Esophagus muscularis mucosa (tissue), 4 donors: ENCODE measurements at regions not wholly inside any gene's neighbourhood (a gene's known extent, or its start where the extent isn't known, plus 50 kb on each side); places are given as distances from the start of the nearest gene placed in this dataset.

Experiments
- DNase-seq: peaks from one replicate; pipeline ENCODE4 v3.0.0-alpha.2; 2017; ENCODE audit errors: extremely low spot score
- H3K27ac ChIP-seq, 4 donors: fragments of 200-600 bp; sonication (generic); replicated peaks in 1 of 4; 1 replicate in 3 of 4; 2 replicates in 1 of 4; pipeline ENCODE4 v1.5.1; 2016 to 2019; ENCODE audit warnings: mild to moderate bottlenecking in 1 of 4
- H3K27me3 ChIP-seq, 4 donors: fragments of 200-600 bp; sonication (generic); one replicate each; pipeline versions ENCODE4 v1.5.1 to v1.6.0; 2016 to 2019
- H3K36me3 ChIP-seq, 4 donors: fragments of 200-600 bp; sonication (generic); one replicate each; pipeline ENCODE4 v1.5.1; 2016 to 2019
- H3K4me1 ChIP-seq, 4 donors: fragments of 200-600 bp; sonication (generic); one replicate each; pipeline ENCODE4 v1.5.1; 2016 to 2019
- H3K4me3 ChIP-seq, 4 donors: fragments of 200-600 bp; sonication (generic); 1 replicate in 2 of 4; 2 replicates in 2 of 4; pipeline ENCODE4 v1.5.1; 2016 to 2019; ENCODE audit warnings: mild to moderate bottlenecking in 4 of 4, moderate library complexity in 1 of 4
- H3K9me3 ChIP-seq, 4 donors: fragments of 200-600 bp; sonication (generic); 1 replicate in 3 of 4; 2 replicates in 1 of 4; pipeline ENCODE4 v1.5.1; 2016 to 2019
- CTCF ChIP-seq, 3 experiments: fragments of 200-600 bp in 2 of 3; fragments of 450-650 bp in 1 of 3; sonication (generic) in 2 of 3; IDR thresholded peaks; one replicate each; pipeline ENCODE4 v1.5.1; 2017 to 2019; ENCODE audit warnings: antibody characterized with exemption in 3 of 3, mild to moderate bottlenecking in 2 of 3, moderate library complexity in 1 of 3
- EP300 ChIP-seq: sonication (generic); formaldehyde crosslinking; IDR thresholded peaks from one replicate; pipeline ENCODE4 v1.6.1; 2017; ENCODE audit warnings: antibody characterized with exemption
- POLR2A ChIP-seq: fragments of 450-650 bp; IDR thresholded peaks from one replicate; pipeline ENCODE4 v1.6.1; 2017; ENCODE audit warnings: antibody characterized with exemption, moderate library complexity, mild to moderate bottlenecking, low read depth
- POLR2AphosphoS5 ChIP-seq, 2 donors: sonication (generic); formaldehyde crosslinking; IDR thresholded peaks; one replicate each; pipeline ENCODE4 v1.6.1; 2017; ENCODE audit warnings: antibody characterized with exemption in 2 of 2
- WGBS: methylation state at CpG from one replicate; pipeline ENCODE4 v1.1.5; 2018; 5-methylcytosine and 5-hydroxymethylcytosine counted together
- intact Hi-C: fragments of 100-400 bp; cut with DNase I; formaldehyde crosslinking; loops from one replicate; pipeline ENCODE4 v1.15.1; 2023

- WGBS, result 72% methylated on average over 4 of the region's 4 CpGs
- Histone ChIP-seq H3K27ac (no peak overlapping the region), H3K9me3 (no peaks in the 10 kb centered on the region), H3K4me1 (no peaks in the 10 kb centered on the region), H3K36me3 (no peaks in the 10 kb centered on the region), H3K4me3 (no peak overlapping the region), H3K27me3 (peaks cover 0 to 20% (median 0%) of the 10 kb centered on the region in 4 donors)
- TF ChIP-seq CTCF (IDR thresholded peaks at IDR 0.05) (no peak), POLR2A (no peak), POLR2AphosphoS5 (IDR thresholded peaks at IDR 0.05) (no peak), EP300 (no peak)
- DNase-seq, result no peak
- intact Hi-C loops, result no loop called here
Measured at GRCh38 chr2:126788113-126788512, 110.6 kb upstream of the TEX51 start.

- intact Hi-C loops, result no loop called here
- Histone ChIP-seq H3K27me3 (peaks cover 0 to 22% (median 0%) of the 10 kb centered on the region in 4 donors), H3K4me1 (no peaks in the 10 kb centered on the region), H3K4me3 (no peak overlapping the region), H3K27ac (no peak overlapping the region), H3K36me3 (no peaks in the 10 kb centered on the region), H3K9me3 (no peaks in the 10 kb centered on the region)
- WGBS, result 82% methylated on average over 4 of the region's 4 CpGs
- DNase-seq, result no peak
- no peak for TF ChIP-seq POLR2AphosphoS5 (IDR thresholded peaks at IDR 0.05)
- no peak for TF ChIP-seq CTCF (IDR thresholded peaks at IDR 0.05)
- TF ChIP-seq EP300, result no peak
- no peak for TF ChIP-seq POLR2A
Measured at GRCh38 chr2:126788652-126789051, 110.0 kb upstream of the TEX51 start.

GRCh38 chr2:126790987-126791780 is 107.5 kb upstream of the TEX51 start:
- intact Hi-C loops, result no loop called here
- no peaks in the 10 kb centered on the region for H3K9me3 ChIP-seq
- H3K27ac ChIP-seq, result no peak overlapping the region
- no peaks in the 10 kb centered on the region for H3K36me3 ChIP-seq
- TF ChIP-seq POLR2A, result no peak
- no peak for TF ChIP-seq CTCF (IDR thresholded peaks at IDR 0.05)
- TF ChIP-seq EP300, result no peak
- TF ChIP-seq POLR2AphosphoS5 (IDR thresholded peaks at IDR 0.05), result no peak
- peaks cover 0 to 22% (median 0%) of the 10 kb centered on the region in 4 donors for H3K27me3 ChIP-seq
- H3K4me3 ChIP-seq, result no peak overlapping the region
- 92% methylated on average over 18 of the region's 18 CpGs for WGBS
- H3K4me1 ChIP-seq, result no peaks in the 10 kb centered on the region
- no peak for DNase-seq

- Histone ChIP-seq H3K9me3 (no peaks in the 10 kb centered on the region), H3K4me3 (no peak overlapping the region), H3K27ac (no peak overlapping the region), H3K27me3 (peaks cover 0 to 22% (median 0%) of the 10 kb centered on the region in 4 donors), H3K4me1 (no peaks in the 10 kb centered on the region), H3K36me3 (no peaks in the 10 kb centered on the region)
- TF ChIP-seq POLR2A (no peak), EP300 (no peak), POLR2AphosphoS5 (IDR thresholded peaks at IDR 0.05) (no peak), CTCF (IDR thresholded peaks at IDR 0.05) (no peak)
- DNase-seq, result no peak
- WGBS, result 75% methylated on average over 5 of the region's 5 CpGs
- intact Hi-C loops, result no loop called here
Measured at GRCh38 chr2:126792186-126792585, 106.5 kb upstream of the TEX51 start.

DNA sequence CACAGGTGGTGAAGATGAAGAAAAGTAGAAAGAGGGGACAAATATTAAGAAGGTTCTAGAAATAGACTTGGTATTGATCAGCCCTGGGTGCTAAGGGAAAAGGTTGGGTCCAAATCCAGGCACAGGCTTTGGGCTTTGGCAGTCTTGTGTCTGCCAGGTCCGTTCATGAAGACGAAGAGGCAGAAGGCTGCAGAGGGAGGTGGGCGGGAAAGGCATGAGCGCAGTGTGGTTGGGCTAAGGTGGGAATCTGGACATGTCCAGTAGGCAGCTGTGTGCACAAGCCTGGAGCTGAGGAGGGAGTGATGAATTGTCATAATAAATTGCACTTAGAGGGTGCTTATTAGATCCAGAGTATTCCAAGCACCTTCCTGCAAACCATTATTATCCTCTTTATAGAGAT is 105.7 kb upstream of the TEX51 start:
- H3K9me3 ChIP-seq, result no peaks in the 10 kb centered on the region
- DNase-seq, result no peak
- no peak overlapping the region for H3K4me3 ChIP-seq
- intact Hi-C loops, result no loop called here
- H3K4me1 ChIP-seq, result no peaks in the 10 kb centered on the region
- H3K27ac ChIP-seq, result no peak overlapping the region
- H3K27me3 ChIP-seq, result peaks cover 0 to 22% (median 0%) of the 10 kb centered on the region in 4 donors
- no peaks in the 10 kb centered on the region for H3K36me3 ChIP-seq
- WGBS, result 91% methylated on average over 4 of the region's 4 CpGs
- no peak for TF ChIP-seq EP300
